Gastrocnemius medialis (tissue), 4 donors: ENCODE measurements at regions not wholly inside any gene's neighbourhood (a gene's known extent, or its start where the extent isn't known, plus 50 kb on each side); places are given as distances from the start of the nearest gene placed in this dataset.

ENCODE experiments used
- CTCF ChIP-seq, 5 experiments: fragments of 450-650 bp in 3 of 5; fragments of 200-600 bp in 2 of 5; sonication (generic) in 2 of 5; IDR thresholded peaks in 4 of 5; conservative IDR thresholded peaks in 1 of 5; 1 replicate in 4 of 5; 2 replicates in 1 of 5; pipeline ENCODE4 v1.5.1; 2016 to 2019; ENCODE audit warnings: antibody characterized with exemption in 5 of 5, mild to moderate bottlenecking in 3 of 5, moderate library complexity in 3 of 5
- POLR2A ChIP-seq, 2 donors: fragments of 450-650 bp; IDR thresholded peaks; one replicate each; pipeline ENCODE4 v1.6.1; 2017; ENCODE audit warnings: antibody characterized with exemption in 2 of 2, mild to moderate bottlenecking in 2 of 2, moderate library complexity in 2 of 2

GRCh38 chr6:66662721-66663507 is 955.9 kb upstream of the EYS start:
- TF ChIP-seq POLR2A (IDR thresholded peaks at IDR 0.05) (no peak), CTCF (IDR thresholded peaks at IDR 0.05 in 4 of 5, conservative IDR thresholded peaks at IDR 0.05 in 1 of 5) (no peak)
